Central memory CD8-positive, alpha-beta T cell (primary cell): ENCODE measurements at regions not wholly inside any gene's neighbourhood (a gene's known extent, or its start where the extent isn't known, plus 50 kb on each side); places are given as distances from the start of the nearest gene placed in this dataset.

Experiments
- ATAC-seq: fragments of 150-1000 bp; cut with Tn5 transposase; replicated peaks from 2 replicates; pipeline ENCODE4 v1.10.0; 2022; ENCODE audit warnings: mild to moderate bottlenecking, moderate FRiP score, moderate number of reproducible peaks; ENCODE audit not compliant: poor library complexity, severe bottlenecking; ENCODE audit errors: extremely low read depth
- DNase-seq, 2 donors: peaks; one replicate each; pipeline ENCODE4 v3.0.0; 2021; ENCODE audit warnings: low spot score in 2 of 2
- H3K27ac Mint-ChIP-seq: one replicate; pipeline ENCODE4 v1.8.0; 2022; ENCODE audit warnings: low read depth, mild to moderate bottlenecking, moderate library complexity, mixed read lengths
- H3K27me3 Mint-ChIP-seq: one replicate; pipeline ENCODE4 v1.8.0; 2022; ENCODE audit warnings: mixed read lengths
- H3K36me3 Mint-ChIP-seq: one replicate; pipeline ENCODE4 v1.8.0; 2022; ENCODE audit warnings: mild to moderate bottlenecking, moderate library complexity, mixed read lengths; ENCODE audit not compliant: insufficient read depth
- H3K4me1 Mint-ChIP-seq: one replicate; pipeline ENCODE4 v1.8.0; 2022; ENCODE audit warnings: mixed read lengths
- H3K4me3 Mint-ChIP-seq: one replicate; pipeline ENCODE4 v1.8.0; 2022; ENCODE audit warnings: mild to moderate bottlenecking, moderate library complexity, mixed read lengths
- H3K9me3 Mint-ChIP-seq: one replicate; pipeline ENCODE4 v1.8.0; 2022; ENCODE audit warnings: mixed read lengths

- no peak for ATAC-seq
Measured at GRCh38 chrX:49773993-49774392, 55.1 kb upstream of the PAGE4 start.

GRCh38 chrX:49767236-49767635, 61.9 kb upstream of the PAGE4 start:
- H3K4me1 Mint-ChIP-seq, result no peaks in the 10 kb centered on the region
- no peaks in the 10 kb centered on the region for H3K9me3 Mint-ChIP-seq
- no peak overlapping the region for H3K4me3 Mint-ChIP-seq
- peaks cover 2% of the 10 kb centered on the region for H3K36me3 Mint-ChIP-seq
- DNase-seq (no peak), ATAC-seq (no peak)
- H3K27me3 Mint-ChIP-seq, result peaks cover 23% of the 10 kb centered on the region
- H3K27ac Mint-ChIP-seq, result no peak overlapping the region

More at GRCh38 chrX:49773993-49774392, 55.1 kb upstream of the PAGE4 start:
- Mint-ChIP-seq H3K9me3 (no peaks in the 10 kb centered on the region), H3K36me3 (peaks cover 2% of the 10 kb centered on the region), H3K27me3 (peaks cover 54% of the 10 kb centered on the region), H3K27ac (no peak overlapping the region), H3K4me1 (no peaks in the 10 kb centered on the region), H3K4me3 (no peak overlapping the region)
- no peak for DNase-seq

GRCh38 chrX:49762175-49762720, 66.5 kb upstream of the PAGE1 start:
- DNase-seq (no peak), ATAC-seq (no peak)
- H3K4me3 Mint-ChIP-seq, result no peak overlapping the region
- H3K27me3 Mint-ChIP-seq, result peaks cover 9% of the 10 kb centered on the region
- H3K27ac Mint-ChIP-seq, result no peak overlapping the region
- no peaks in the 10 kb centered on the region for H3K9me3 Mint-ChIP-seq
- no peaks in the 10 kb centered on the region for H3K4me1 Mint-ChIP-seq
- no peaks in the 10 kb centered on the region for H3K36me3 Mint-ChIP-seq

- Mint-ChIP-seq H3K27ac (no peak overlapping the region), H3K36me3 (no peaks in the 10 kb centered on the region), H3K4me1 (no peaks in the 10 kb centered on the region), H3K4me3 (no peak overlapping the region), H3K9me3 (no peaks in the 10 kb centered on the region), H3K27me3 (peaks cover 10% of the 10 kb centered on the region)
- DNase-seq (no peak), ATAC-seq (no peak)
Measured at GRCh38 chrX:49761481-49761880, 65.7 kb upstream of the PAGE1 start.

GRCh38 chrX:49760290-49760890, 64.6 kb upstream of the PAGE1 start:
- Mint-ChIP-seq H3K27ac (no peak overlapping the region), H3K27me3 (peaks cover 21% of the 10 kb centered on the region)

GRCh38 chrX:49756692-49757091, 60.9 kb upstream of the PAGE1 start:
- Mint-ChIP-seq H3K4me3 (no peak overlapping the region), H3K36me3 (no peaks in the 10 kb centered on the region), H3K9me3 (no peaks in the 10 kb centered on the region), H3K27ac (no peak overlapping the region), H3K27me3 (peaks cover 23% of the 10 kb centered on the region), H3K4me1 (no peaks in the 10 kb centered on the region)
- DNase-seq, result no peak
- ATAC-seq, result no peak

More at GRCh38 chrX:49760290-49760890, 64.6 kb upstream of the PAGE1 start:
- no peaks in the 10 kb centered on the region for H3K36me3 Mint-ChIP-seq
- DNase-seq (no peak), ATAC-seq (no peak)
- H3K4me1 Mint-ChIP-seq, result no peaks in the 10 kb centered on the region
- no peaks in the 10 kb centered on the region for H3K9me3 Mint-ChIP-seq
- no peak overlapping the region for H3K4me3 Mint-ChIP-seq

GRCh38 chrX:49754233-49754857, 58.6 kb upstream of the PAGE1 start:
- no peaks in the 10 kb centered on the region for H3K9me3 Mint-ChIP-seq
- DNase-seq, result peak in 1 of 2 donors; percentile 13
- H3K4me3 Mint-ChIP-seq, result no peak overlapping the region
- ATAC-seq, result no peak
- no peak overlapping the region for H3K27ac Mint-ChIP-seq
- peaks cover 20% of the 10 kb centered on the region for H3K27me3 Mint-ChIP-seq
- no peaks in the 10 kb centered on the region for H3K36me3 Mint-ChIP-seq
- no peaks in the 10 kb centered on the region for H3K4me1 Mint-ChIP-seq

GRCh38 chrX:49753691-49754090, 57.9 kb upstream of the PAGE1 start:
- Mint-ChIP-seq H3K4me3 (no peak overlapping the region), H3K9me3 (no peaks in the 10 kb centered on the region), H3K36me3 (no peaks in the 10 kb centered on the region), H3K4me1 (no peaks in the 10 kb centered on the region), H3K27ac (no peak overlapping the region), H3K27me3 (peaks cover 22% of the 10 kb centered on the region)
- ATAC-seq (no peak), DNase-seq (no peak)

- DNase-seq (no peak), ATAC-seq (no peak)
- no peak overlapping the region for H3K27ac Mint-ChIP-seq
- H3K4me1 Mint-ChIP-seq, result no peaks in the 10 kb centered on the region
- no peak overlapping the region for H3K4me3 Mint-ChIP-seq
- no peaks in the 10 kb centered on the region for H3K36me3 Mint-ChIP-seq
- H3K9me3 Mint-ChIP-seq, result no peaks in the 10 kb centered on the region
- peaks cover 30% of the 10 kb centered on the region for H3K27me3 Mint-ChIP-seq
Measured at GRCh38 chrX:49748211-49748956, 52.6 kb upstream of the PAGE1 start.

GRCh38 chrX:49746306-49746705, 50.5 kb upstream of the PAGE1 start:
- ATAC-seq (no peak), DNase-seq (no peak)
- no peak overlapping the region for H3K4me3 Mint-ChIP-seq
- H3K4me1 Mint-ChIP-seq, result no peaks in the 10 kb centered on the region
- H3K27me3 Mint-ChIP-seq, result peaks cover 32% of the 10 kb centered on the region
- H3K9me3 Mint-ChIP-seq, result no peaks in the 10 kb centered on the region
- H3K27ac Mint-ChIP-seq, result no peak overlapping the region
- no peaks in the 10 kb centered on the region for H3K36me3 Mint-ChIP-seq
